H9 (cell line): ENCODE measurements at regions not wholly inside any gene's neighbourhood (a gene's known extent, or its start where the extent isn't known, plus 50 kb on each side); places are given as distances from the start of the nearest gene placed in this dataset.
A peak's percentile ranks its signal among the peaks of the same experiment; 100 is the strongest.

ENCODE experiments used
- DNase-seq: peaks from one replicate; pipeline ENCODE4 v3.0.0-alpha.2; 2017
- H2AFZ ChIP-seq: one replicate; pipeline ENCODE4 v1.6.1; 2013; ENCODE audit warnings: mild to moderate bottlenecking, low read length, control low read depth, moderate library complexity
- H2AK5ac ChIP-seq: 2 replicates; pipeline ENCODE4 v1.6.1; 2013; ENCODE audit warnings: low read length, control low read depth, mixed read lengths; ENCODE audit not compliant: insufficient read length
- H2BK120ac ChIP-seq: one replicate; pipeline ENCODE4 v1.6.1; 2013; ENCODE audit warnings: low read depth, mild to moderate bottlenecking, low read length, control low read depth, inconsistent platforms; ENCODE audit not compliant: poor library complexity, severe bottlenecking
- H2BK12ac ChIP-seq: 2 replicates; pipeline ENCODE4 v1.6.1; 2013; ENCODE audit warnings: low read length, control low read depth, mixed read lengths, low read depth; ENCODE audit not compliant: insufficient read length
- H2BK15ac ChIP-seq: 2 replicates; pipeline ENCODE4 v1.6.1; 2013; ENCODE audit warnings: low read depth, low read length, control low read depth
- H2BK20ac ChIP-seq: one replicate; pipeline ENCODE4 v1.6.1; 2013; ENCODE audit warnings: low read depth, mild to moderate bottlenecking, low read length, control low read depth, inconsistent platforms; ENCODE audit not compliant: poor library complexity, severe bottlenecking
- H2BK5ac ChIP-seq: 2 replicates; pipeline ENCODE4 v1.6.1; 2013; ENCODE audit warnings: low read length, control low read depth, mixed read lengths; ENCODE audit not compliant: insufficient read length
- H3K14ac ChIP-seq: 2 replicates; pipeline ENCODE4 v1.6.1; 2013; ENCODE audit warnings: low read length, control low read depth; ENCODE audit not compliant: insufficient read depth
- H3K18ac ChIP-seq: 2 replicates; pipeline ENCODE4 v1.6.1; 2013; ENCODE audit warnings: low read depth, mild to moderate bottlenecking, mixed read lengths, low read length, control low read depth; ENCODE audit not compliant: insufficient read length
- H3K23ac ChIP-seq: 2 replicates; pipeline ENCODE4 v1.6.1; 2013; ENCODE audit warnings: low read length, control low read depth, mixed read lengths, low read depth; ENCODE audit not compliant: insufficient read length
- H3K23me2 ChIP-seq: 2 replicates; pipeline ENCODE4 v1.6.1; 2013; ENCODE audit warnings: low read depth, mild to moderate bottlenecking, mixed read lengths, low read length, control low read depth; ENCODE audit not compliant: insufficient read length, poor library complexity, severe bottlenecking
- H3K27ac ChIP-seq: 2 replicates; pipeline ENCODE4 v1.5.1; 2013; ENCODE audit warnings: low read length, control low read depth, mixed read lengths, low read depth; ENCODE audit not compliant: insufficient read length
- H3K27me3 ChIP-seq: 2 replicates; pipeline ENCODE4 v1.6.1; 2013; ENCODE audit warnings: low read length, control low read depth, inconsistent platforms; ENCODE audit not compliant: insufficient read depth
- H3K4ac ChIP-seq: 2 replicates; pipeline ENCODE4 v1.6.1; 2013; ENCODE audit warnings: low read depth, mild to moderate bottlenecking, control low read depth, inconsistent platforms, low read length, moderate library complexity
- H3K4me1 ChIP-seq: 2 replicates; pipeline ENCODE4 v1.6.1; 2013; ENCODE audit warnings: low read length, control low read depth, inconsistent platforms; ENCODE audit not compliant: insufficient read depth
- H3K4me2 ChIP-seq: 2 replicates; pipeline ENCODE4 v1.6.1; 2013; ENCODE audit warnings: low read length, control low read depth, mixed read lengths; ENCODE audit not compliant: insufficient read length, insufficient read depth
- H3K56ac ChIP-seq: 2 replicates; pipeline ENCODE4 v1.6.1; 2013; ENCODE audit warnings: low read depth, mild to moderate bottlenecking, mixed read lengths, low read length, control low read depth; ENCODE audit not compliant: insufficient read length
- H3K79me1 ChIP-seq: 2 replicates; pipeline ENCODE4 v1.6.1; 2013; ENCODE audit warnings: low read depth, mild to moderate bottlenecking, moderate library complexity, low read length, control low read depth, inconsistent platforms; ENCODE audit not compliant: insufficient read depth, poor library complexity, severe bottlenecking
- H3K79me2 ChIP-seq: 2 replicates; pipeline ENCODE4 v1.6.1; 2013; ENCODE audit warnings: low read length, control low read depth, inconsistent platforms; ENCODE audit not compliant: insufficient read depth
- H3K9ac ChIP-seq: 2 replicates; pipeline ENCODE4 v1.6.1; 2013; ENCODE audit warnings: low read length, control low read depth, mixed read lengths; ENCODE audit not compliant: insufficient read length; ENCODE audit errors: extremely low read depth
- H3K9me3 ChIP-seq: one replicate; pipeline ENCODE4 v1.6.1; 2013; ENCODE audit warnings: low read depth, low read length, inconsistent platforms; ENCODE audit not compliant: control insufficient read depth
- H3T11ph ChIP-seq: one replicate; pipeline ENCODE4 v1.6.1; 2013; ENCODE audit warnings: mild to moderate bottlenecking, low read length, control low read depth, inconsistent platforms
- H4K20me1 ChIP-seq: one replicate; pipeline ENCODE4 v1.6.1; 2013; ENCODE audit not compliant: control insufficient read depth, insufficient read length, insufficient read depth
- H4K5ac ChIP-seq: 2 replicates; pipeline ENCODE4 v1.6.1; 2013; ENCODE audit warnings: low read depth, mild to moderate bottlenecking, mixed read lengths, low read length, control low read depth; ENCODE audit not compliant: insufficient read length
- H4K8ac ChIP-seq: replicated peaks from 2 replicates; pipeline ENCODE4 v1.6.1; 2013; ENCODE audit warnings: low read length, control low read depth, mixed read lengths, low read depth; ENCODE audit not compliant: insufficient read length
- H4K91ac ChIP-seq: 2 replicates; pipeline ENCODE4 v1.6.1; 2013; ENCODE audit warnings: low read depth, mild to moderate bottlenecking, moderate library complexity, mixed read lengths, low read length, control low read depth; ENCODE audit not compliant: insufficient read length
- H3K27ac Mint-ChIP-seq, 3 experiments: 2 replicates in 2 of 3; 3 replicates in 1 of 3; pipeline ENCODE4 v1.8.0; 2020 to 2021; ENCODE audit warnings: mixed read lengths in 3 of 3, mild to moderate bottlenecking in 1 of 3, moderate library complexity in 1 of 3
- H3K27me3 Mint-ChIP-seq: 2 replicates; pipeline ENCODE4 v1.8.0; 2021; ENCODE audit warnings: low read depth, mild to moderate bottlenecking, moderate library complexity, mixed read lengths
- H3K36me3 Mint-ChIP-seq, 3 experiments: 2 replicates in 2 of 3; 3 replicates in 1 of 3; pipeline ENCODE4 v1.8.0; 2020 to 2021; ENCODE audit warnings: low read depth in 3 of 3, mixed read lengths in 3 of 3; ENCODE audit not compliant: insufficient read depth in 1 of 3
- H3K4me1 Mint-ChIP-seq, 2 experiments: 2 replicates each; pipeline ENCODE4 v1.8.0; 2020; ENCODE audit warnings: mixed read lengths in 2 of 2
- H3K4me3 Mint-ChIP-seq, 2 experiments: 2 replicates in 1 of 2; 3 replicates in 1 of 2; pipeline ENCODE4 v1.8.0; 2020 to 2021; ENCODE audit warnings: mild to moderate bottlenecking in 2 of 2, mixed read lengths in 2 of 2, moderate library complexity in 1 of 2
- H3K9me3 Mint-ChIP-seq, 2 experiments: 2 replicates in 1 of 2; 3 replicates in 1 of 2; pipeline ENCODE4 v1.8.0; 2020; ENCODE audit warnings: mild to moderate bottlenecking in 2 of 2, mixed read lengths in 2 of 2, moderate library complexity in 1 of 2
- CTCF ChIP-seq: fragments of 200-600 bp; sonication (generic); conservative IDR thresholded peaks from 3 replicates; pipeline ENCODE4 v1.8.0; 2021; ENCODE audit warnings: antibody characterized with exemption, mild to moderate bottlenecking
- WGBS: extraction: QIAGEN DNeasy Blood & Tissue Kit; methylation state at CpG from one replicate; pipeline ENCODE4 v1.1.7; 2013; ENCODE audit warnings: missing lambda C conversion rate, low lambda C conversion rate, mixed read lengths; ENCODE audit not compliant: insufficient read length; ENCODE audit errors: extremely low coverage; 5-methylcytosine and 5-hydroxymethylcytosine counted together

- H3T11ph ChIP-seq, result no peak overlapping the region
- no peak overlapping the region for H3K9ac ChIP-seq
- no peak overlapping the region for H3K4ac ChIP-seq
- H2BK120ac ChIP-seq, result no peak overlapping the region
- H3K23me2 ChIP-seq, result no peaks in the 10 kb centered on the region
- H3K27me3 Mint-ChIP-seq, result no peaks in the 10 kb centered on the region
- H3K27ac ChIP-seq, result no peak overlapping the region
- no peak overlapping the region for H2BK20ac ChIP-seq
- H4K5ac ChIP-seq, result no peak overlapping the region
- H3K4me1 Mint-ChIP-seq, result peaks cover 47 to 56% of the 10 kb centered on the region in 2 experiments
- no peak overlapping the region for H4K91ac ChIP-seq
- H2BK12ac ChIP-seq, result no peak overlapping the region
- no peaks in the 10 kb centered on the region for H4K20me1 ChIP-seq
- H3K79me2 ChIP-seq, result no peaks in the 10 kb centered on the region
- H3K23ac ChIP-seq, result no peak overlapping the region
- no CpG with 5 or more reads among the region's 2 CpGs for WGBS
- no peak for DNase-seq
- H4K8ac ChIP-seq, result no peak overlapping the region
- H3K4me3 Mint-ChIP-seq, result no peak overlapping the region
- H3K9me3 Mint-ChIP-seq, result no peaks in the 10 kb centered on the region; a peak in 1 of 5 replicates
- no peak overlapping the region for H3K4me2 ChIP-seq
- peak overlapping the region in 2 of 3 experiments; percentile 11 to 36; a peak in 1 of 7 replicates for H3K27ac Mint-ChIP-seq
- H2AFZ ChIP-seq, result no peak overlapping the region
- H3K9me3 ChIP-seq, result no peaks in the 10 kb centered on the region
- H3K14ac ChIP-seq, result no peak overlapping the region
- no peak overlapping the region for H3K18ac ChIP-seq
- no peak overlapping the region for H3K56ac ChIP-seq
- no peak overlapping the region for H2BK5ac ChIP-seq
- no peaks in the 10 kb centered on the region for H3K79me1 ChIP-seq
- H3K27me3 ChIP-seq, result no peaks in the 10 kb centered on the region
- peaks cover 13% of the 10 kb centered on the region for H3K4me1 ChIP-seq
- no peak overlapping the region for H2AK5ac ChIP-seq
- TF ChIP-seq CTCF, result no peak
- H2BK15ac ChIP-seq, result no peak overlapping the region
- no peaks in the 10 kb centered on the region for H3K36me3 Mint-ChIP-seq
Observed at GRCh38 chrX:112164420-112164819, 81.8 kb upstream of the TRPC5 start.
